ENCODE measurements at regions not wholly inside any gene's neighbourhood (a gene's known extent, or its start where the extent isn't known, plus 50 kb on each side); places are given as distances from the start of the nearest gene placed in this dataset.

- Mint-ChIP-seq H3K36me3 (no peaks in the 10 kb centered on the region), H3K27me3 (no peaks in the 10 kb centered on the region), H3K27ac (no peak overlapping the region), H3K4me1 (no peaks in the 10 kb centered on the region), H3K4me3 (no peak overlapping the region), H3K9me3 (no peaks in the 10 kb centered on the region)
- ATAC-seq (ENCODE audit: low read depth) = no peak
- POLR2A ChIA-PET = no interaction called here
- DNase-seq = no peak
These were observed 262.4 kb downstream of the SOX4 start for GRCh38 chr6:21855811-21856455.

GRCh38 chr6:21856456-21856825, 262.9 kb downstream of the SOX4 start:
- no peaks in the 10 kb centered on the region for H3K36me3 Mint-ChIP-seq
- no peaks in the 10 kb centered on the region for H3K4me1 Mint-ChIP-seq
- H3K27ac Mint-ChIP-seq = no peak overlapping the region
- ATAC-seq (ENCODE audit: low read depth) (no peak), DNase-seq (no peak)
- peaks cover 2% of the 10 kb centered on the region for H3K9me3 Mint-ChIP-seq
- no peak overlapping the region for H3K4me3 Mint-ChIP-seq
- H3K27me3 Mint-ChIP-seq = no peaks in the 10 kb centered on the region
- POLR2A ChIA-PET = no interaction called here

DNA sequence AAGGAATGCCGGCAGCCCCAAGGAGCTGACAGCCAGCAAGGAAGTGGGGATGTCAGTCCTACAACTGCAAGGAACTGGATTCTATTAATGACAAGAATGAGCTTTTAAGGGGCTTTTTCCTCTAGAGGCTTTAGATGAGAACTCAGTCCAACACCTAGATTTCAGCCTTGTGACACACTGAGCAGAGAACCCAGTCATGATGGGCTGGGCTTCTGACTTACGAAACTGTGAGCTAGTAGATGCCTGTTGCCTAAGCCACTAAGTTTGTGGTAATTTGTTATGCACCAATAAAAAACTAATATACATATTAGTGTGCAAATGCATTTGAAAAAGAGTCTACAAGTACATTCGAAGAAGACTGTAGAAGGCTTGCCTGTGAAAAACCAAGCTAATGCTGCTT, 263.3 kb downstream of the SOX4 start:
- no peaks in the 10 kb centered on the region for H3K4me1 Mint-ChIP-seq
- no peak for ATAC-seq (ENCODE audit: low read depth)
- no peaks in the 10 kb centered on the region for H3K36me3 Mint-ChIP-seq
- H3K27ac Mint-ChIP-seq = no peak overlapping the region
- peaks cover 2% of the 10 kb centered on the region for H3K9me3 Mint-ChIP-seq
- H3K27me3 Mint-ChIP-seq = no peaks in the 10 kb centered on the region
- POLR2A ChIA-PET = no interaction called here
- no peak for DNase-seq
- H3K4me3 Mint-ChIP-seq = no peak overlapping the region

- no peak overlapping the region for H3K4me3 Mint-ChIP-seq
- POLR2A ChIA-PET = no interaction called here
- peaks cover 2% of the 10 kb centered on the region for H3K9me3 Mint-ChIP-seq
- ATAC-seq (ENCODE audit: low read depth) (no peak), DNase-seq (no peak)
- no peaks in the 10 kb centered on the region for H3K4me1 Mint-ChIP-seq
- no peaks in the 10 kb centered on the region for H3K36me3 Mint-ChIP-seq
- H3K27me3 Mint-ChIP-seq = no peaks in the 10 kb centered on the region
- H3K27ac Mint-ChIP-seq = no peak overlapping the region
These were observed 264.5 kb downstream of the SOX4 start for GRCh38 chr6:21858076-21858475.

- H3K4me3 Mint-ChIP-seq = no peak overlapping the region
- DNase-seq (no peak), ATAC-seq (ENCODE audit: low read depth) (no peak)
- POLR2A ChIA-PET = no interaction called here
- H3K27ac Mint-ChIP-seq = no peak overlapping the region
- H3K27me3 Mint-ChIP-seq = no peaks in the 10 kb centered on the region
- H3K36me3 Mint-ChIP-seq = no peaks in the 10 kb centered on the region
- no peaks in the 10 kb centered on the region for H3K4me1 Mint-ChIP-seq
- peaks cover 2% of the 10 kb centered on the region for H3K9me3 Mint-ChIP-seq
These were observed 265.7 kb downstream of the SOX4 start for GRCh38 chr6:21859193-21859735.

DNA sequence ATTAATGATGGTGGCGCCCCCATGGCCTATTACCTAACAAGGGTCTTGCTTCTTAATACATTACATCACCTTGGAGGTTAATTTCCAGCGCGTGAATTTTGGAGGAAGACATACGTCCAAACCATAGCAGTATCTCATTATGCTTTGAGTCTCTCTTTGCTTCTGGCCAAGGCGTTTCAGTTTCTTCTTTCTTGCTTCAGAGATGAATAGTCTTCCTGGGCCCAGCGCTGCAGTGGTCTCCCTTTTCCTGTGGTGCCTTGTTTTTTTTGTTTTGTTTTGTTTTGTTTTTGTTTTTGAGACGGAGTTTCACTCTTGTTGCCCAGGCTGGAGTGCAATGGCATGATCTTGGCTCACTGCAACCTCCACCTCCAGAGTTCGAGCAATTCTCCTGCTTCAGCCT, 268.4 kb downstream of the SOX4 start:
- DNase-seq (no peak), ATAC-seq (ENCODE audit: low read depth) (no peak)
- Mint-ChIP-seq H3K27me3 (no peaks in the 10 kb centered on the region), H3K9me3 (peaks cover 2% of the 10 kb centered on the region), H3K4me1 (no peaks in the 10 kb centered on the region), H3K36me3 (no peaks in the 10 kb centered on the region), H3K4me3 (no peak overlapping the region), H3K27ac (no peak overlapping the region)
- POLR2A ChIA-PET = no interaction called here

- no peak overlapping the region for H3K27ac Mint-ChIP-seq
- no peaks in the 10 kb centered on the region for H3K4me1 Mint-ChIP-seq
- no peaks in the 10 kb centered on the region for H3K36me3 Mint-ChIP-seq
- ATAC-seq (ENCODE audit: low read depth) = no peak
- no peak for DNase-seq
- H3K27me3 Mint-ChIP-seq = no peaks in the 10 kb centered on the region
- H3K4me3 Mint-ChIP-seq = no peak overlapping the region
- H3K9me3 Mint-ChIP-seq = peaks cover 2% of the 10 kb centered on the region
- POLR2A ChIA-PET = no interaction called here
These were observed 270.7 kb downstream of the SOX4 start for GRCh38 chr6:21864206-21864605.

GRCh38 chr6:21868226-21868625, 274.7 kb downstream of the SOX4 start:
- DNase-seq (no peak), ATAC-seq (ENCODE audit: low read depth) (no peak)
- H3K4me1 Mint-ChIP-seq = no peaks in the 10 kb centered on the region
- H3K4me3 Mint-ChIP-seq = no peak overlapping the region
- POLR2A ChIA-PET = no interaction called here
- no peaks in the 10 kb centered on the region for H3K9me3 Mint-ChIP-seq
- H3K27me3 Mint-ChIP-seq = no peaks in the 10 kb centered on the region
- no peak overlapping the region for H3K27ac Mint-ChIP-seq
- no peaks in the 10 kb centered on the region for H3K36me3 Mint-ChIP-seq

- ATAC-seq (ENCODE audit: low read depth) = no peak
- H3K4me1 Mint-ChIP-seq = no peaks in the 10 kb centered on the region
- peaks cover 2% of the 10 kb centered on the region for H3K36me3 Mint-ChIP-seq
- H3K27ac Mint-ChIP-seq = no peak overlapping the region
- no peak overlapping the region for H3K4me3 Mint-ChIP-seq
- no peaks in the 10 kb centered on the region for H3K27me3 Mint-ChIP-seq
- H3K9me3 Mint-ChIP-seq = peaks cover 2% of the 10 kb centered on the region
- POLR2A ChIA-PET = no interaction called here
- DNase-seq = no peak
These were observed 275.7 kb downstream of the SOX4 start for GRCh38 chr6:21869085-21869771.

- peaks cover 2% of the 10 kb centered on the region for H3K36me3 Mint-ChIP-seq
- no peak for DNase-seq
- POLR2A ChIA-PET = no interaction called here
- no peak overlapping the region for H3K4me3 Mint-ChIP-seq
- no peaks in the 10 kb centered on the region for H3K27me3 Mint-ChIP-seq
- H3K27ac Mint-ChIP-seq = no peak overlapping the region
- H3K9me3 Mint-ChIP-seq = peaks cover 7% of the 10 kb centered on the region
- ATAC-seq (ENCODE audit: low read depth) = no peak
- H3K4me1 Mint-ChIP-seq = no peaks in the 10 kb centered on the region
These were observed 276.7 kb downstream of the SOX4 start for GRCh38 chr6:21870076-21870730.

DNA sequence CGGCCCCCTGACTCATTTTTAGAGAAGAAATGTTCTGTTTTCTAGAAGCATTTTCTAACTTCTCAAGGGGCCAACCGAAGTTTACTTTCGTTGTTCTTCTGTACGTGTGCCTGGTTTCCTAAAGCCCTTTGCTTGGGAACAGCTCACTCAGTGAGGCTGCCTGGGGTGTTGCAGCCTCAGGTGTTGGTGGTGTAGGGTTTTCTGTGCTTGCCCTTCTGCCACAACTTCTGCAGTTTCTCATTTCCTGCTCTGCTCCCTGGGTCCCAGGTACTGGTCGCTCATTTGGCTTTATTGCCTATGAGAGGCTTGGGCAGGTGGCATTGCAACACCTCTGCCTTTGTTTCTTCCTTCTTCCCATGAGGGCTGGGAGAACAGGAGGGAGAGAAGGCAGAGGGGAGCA, 278.3 kb downstream of the SOX4 start:
- no peak for DNase-seq
- no peak overlapping the region for H3K4me3 Mint-ChIP-seq
- no peak for ATAC-seq (ENCODE audit: low read depth)
- H3K4me1 Mint-ChIP-seq = peaks cover 2% of the 10 kb centered on the region
- no peaks in the 10 kb centered on the region for H3K27me3 Mint-ChIP-seq
- no peak overlapping the region for H3K27ac Mint-ChIP-seq
- peaks cover 18% of the 10 kb centered on the region for H3K9me3 Mint-ChIP-seq
- H3K36me3 Mint-ChIP-seq = peaks cover 10% of the 10 kb centered on the region
- POLR2A ChIA-PET = no interaction called here

DNA sequence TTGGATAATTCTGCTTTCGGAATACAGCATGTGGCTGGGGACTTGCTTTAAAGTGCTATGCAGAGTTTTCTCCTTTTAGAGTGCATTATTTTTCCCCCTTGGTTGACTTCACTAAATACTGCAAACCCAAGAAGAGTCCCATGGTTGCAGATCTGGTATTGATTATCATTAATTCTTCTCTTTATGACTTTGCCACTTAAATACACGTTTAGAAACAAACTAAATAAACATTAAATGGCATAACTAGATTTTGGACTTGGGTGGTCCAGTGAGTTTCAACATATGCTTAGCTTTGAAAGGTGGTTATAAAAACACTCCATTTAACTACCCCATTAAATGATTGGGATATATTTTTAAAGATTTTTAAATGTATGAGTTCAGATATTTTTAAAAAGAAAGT, 279.2 kb downstream of the SOX4 start:
- Mint-ChIP-seq H3K9me3 (peaks cover 24% of the 10 kb centered on the region), H3K4me3 (no peak overlapping the region), H3K4me1 (peaks cover 9% of the 10 kb centered on the region), H3K27me3 (no peaks in the 10 kb centered on the region), H3K27ac (no peak overlapping the region), H3K36me3 (peaks cover 15% of the 10 kb centered on the region)
- no peak for DNase-seq
- ATAC-seq (ENCODE audit: low read depth) = no peak
- POLR2A ChIA-PET = no interaction called here

DNA sequence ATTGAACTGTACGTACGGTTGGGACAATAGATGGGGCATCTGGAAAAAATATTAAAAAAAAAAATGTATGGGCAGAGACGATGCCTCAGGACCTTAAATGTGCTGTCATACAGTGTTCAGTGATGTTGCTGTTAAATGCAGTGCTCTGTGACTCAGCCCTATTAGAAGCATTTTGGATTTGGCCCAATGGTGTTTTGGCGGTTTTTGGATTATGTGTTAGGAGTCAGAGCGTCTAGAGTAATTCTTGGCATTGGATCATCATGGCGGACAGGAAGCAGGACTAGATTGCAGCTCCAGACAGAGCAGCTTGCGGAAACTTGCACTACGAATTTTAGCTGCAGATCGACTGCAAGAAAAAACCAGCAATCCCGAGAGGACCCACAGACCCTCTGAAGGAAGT, 280.0 kb downstream of the SOX4 start:
- Mint-ChIP-seq H3K27me3 (no peaks in the 10 kb centered on the region), H3K36me3 (peaks cover 16% of the 10 kb centered on the region), H3K9me3 (peaks cover 27% of the 10 kb centered on the region), H3K27ac (no peak overlapping the region), H3K4me3 (no peak overlapping the region), H3K4me1 (peaks cover 9% of the 10 kb centered on the region)
- DNase-seq (no peak), ATAC-seq (ENCODE audit: low read depth) (no peak)
- POLR2A ChIA-PET = no interaction called here

GRCh38 chr6:21874372-21874771, 280.8 kb downstream of the SOX4 start:
- peaks cover 9% of the 10 kb centered on the region for H3K4me1 Mint-ChIP-seq
- POLR2A ChIA-PET = no interaction called here
- peaks cover 16% of the 10 kb centered on the region for H3K36me3 Mint-ChIP-seq
- no peaks in the 10 kb centered on the region for H3K27me3 Mint-ChIP-seq
- DNase-seq = no peak
- H3K4me3 Mint-ChIP-seq = no peak overlapping the region
- H3K9me3 Mint-ChIP-seq = peaks cover 30% of the 10 kb centered on the region
- ATAC-seq (ENCODE audit: low read depth) = no peak
- H3K27ac Mint-ChIP-seq = no peak overlapping the region

All from activated naive CD8-positive, alpha-beta T cell treated with anti-CD3 and anti-CD28 coated beads, Interleukin-2, amount 10 ng/mL, durations not matched to agents 7 days and 5 days (primary cell).